Fibroblast of lung (primary cell): ENCODE measurements at regions not wholly inside any gene's neighbourhood (a gene's known extent, or its start where the extent isn't known, plus 50 kb on each side); places are given as distances from the start of the nearest gene placed in this dataset.

Experiments
- CTCF ChIP-seq, 2 donors: IDR thresholded peaks in 1 of 2; conservative IDR thresholded peaks in 1 of 2; 1 replicate in 1 of 2; 2 replicates in 1 of 2; pipeline ENCODE4 v1.5.1; 2011 to 2012; ENCODE audit warnings: low read length in 2 of 2, control low read depth in 1 of 2, inconsistent platforms in 1 of 2, low read depth in 1 of 2, mild to moderate bottlenecking in 1 of 2
- EZH2 ChIP-seq: IDR thresholded peaks from 2 replicates; pipeline ENCODE4 v1.5.1; 2012; ENCODE audit warnings: low read length, control low read depth, mild to moderate bottlenecking; ENCODE audit errors: missing control alignments

GRCh38 chr7:153514032-153514431 is 538.2 kb upstream of the DPP6 start:
- no peak for TF ChIP-seq CTCF (conservative IDR thresholded peaks at IDR 0.05 in 1 of 2, IDR thresholded peaks at IDR 0.05 in 1 of 2; ENCODE audit: low read depth in 1 of 2, low read length in 2 of 2)
- no peak for TF ChIP-seq EZH2
